ENCODE measurements at regions not wholly inside any gene's neighbourhood (a gene's known extent, or its start where the extent isn't known, plus 50 kb on each side); places are given as distances from the start of the nearest gene placed in this dataset.

DNA sequence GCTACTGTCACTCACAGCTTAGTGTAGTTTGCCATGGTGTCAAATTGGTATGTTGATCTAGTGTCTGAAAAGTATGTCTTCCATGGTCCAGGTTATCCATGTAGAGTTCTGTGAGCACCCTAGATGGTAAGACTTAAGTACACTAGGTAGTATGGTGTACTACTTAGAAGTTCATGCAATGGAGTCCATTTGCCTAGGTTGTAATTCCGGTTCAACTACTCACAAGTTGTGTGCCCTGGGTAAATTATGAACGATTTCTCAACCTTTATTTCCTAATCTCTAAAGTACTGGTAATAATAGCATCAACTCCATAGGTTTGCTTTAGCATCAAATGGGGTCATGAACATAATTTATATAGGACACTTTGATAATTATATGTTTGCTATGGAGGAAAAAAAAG is 666.2 kb upstream of the CELF2 start:
- POLR2A ChIA-PET = no interaction called here
- intact Hi-C loops (cut with micrococcal nuclease) = no loop called here
- TF ChIP-seq, protein P1, sequence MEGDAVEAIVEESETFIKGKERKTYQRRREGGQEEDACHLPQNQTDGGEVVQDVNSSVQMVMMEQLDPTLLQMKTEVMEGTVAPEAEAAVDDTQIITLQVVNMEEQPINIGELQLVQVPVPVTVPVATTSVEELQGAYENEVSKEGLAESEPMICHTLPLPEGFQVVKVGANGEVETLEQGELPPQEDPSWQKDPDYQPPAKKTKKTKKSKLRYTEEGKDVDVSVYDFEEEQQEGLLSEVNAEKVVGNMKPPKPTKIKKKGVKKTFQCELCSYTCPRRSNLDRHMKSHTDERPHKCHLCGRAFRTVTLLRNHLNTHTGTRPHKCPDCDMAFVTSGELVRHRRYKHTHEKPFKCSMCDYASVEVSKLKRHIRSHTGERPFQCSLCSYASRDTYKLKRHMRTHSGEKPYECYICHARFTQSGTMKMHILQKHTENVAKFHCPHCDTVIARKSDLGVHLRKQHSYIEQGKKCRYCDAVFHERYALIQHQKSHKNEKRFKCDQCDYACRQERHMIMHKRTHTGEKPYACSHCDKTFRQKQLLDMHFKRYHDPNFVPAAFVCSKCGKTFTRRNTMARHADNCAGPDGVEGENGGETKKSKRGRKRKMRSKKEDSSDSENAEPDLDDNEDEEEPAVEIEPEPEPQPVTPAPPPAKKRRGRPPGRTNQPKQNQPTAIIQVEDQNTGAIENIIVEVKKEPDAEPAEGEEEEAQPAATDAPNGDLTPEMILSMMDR (IDR thresholded peaks at IDR 0.05) = no peak
- H3K27ac Mint-ChIP-seq = no peak overlapping the region
- CTCF ChIA-PET = no interaction called here
- no peaks in the 10 kb centered on the region for H3K9me3 Mint-ChIP-seq
- H3K4me1 Mint-ChIP-seq (ENCODE audit: low read depth) = no peaks in the 10 kb centered on the region
- H3K4me3 Mint-ChIP-seq = no peak overlapping the region
- no peaks in the 10 kb centered on the region for H3K27me3 Mint-ChIP-seq
- ATAC-seq (no peak), DNase-seq (no peak)
- H3K36me3 Mint-ChIP-seq (ENCODE audit: low read depth) = no peaks in the 10 kb centered on the region

DNA sequence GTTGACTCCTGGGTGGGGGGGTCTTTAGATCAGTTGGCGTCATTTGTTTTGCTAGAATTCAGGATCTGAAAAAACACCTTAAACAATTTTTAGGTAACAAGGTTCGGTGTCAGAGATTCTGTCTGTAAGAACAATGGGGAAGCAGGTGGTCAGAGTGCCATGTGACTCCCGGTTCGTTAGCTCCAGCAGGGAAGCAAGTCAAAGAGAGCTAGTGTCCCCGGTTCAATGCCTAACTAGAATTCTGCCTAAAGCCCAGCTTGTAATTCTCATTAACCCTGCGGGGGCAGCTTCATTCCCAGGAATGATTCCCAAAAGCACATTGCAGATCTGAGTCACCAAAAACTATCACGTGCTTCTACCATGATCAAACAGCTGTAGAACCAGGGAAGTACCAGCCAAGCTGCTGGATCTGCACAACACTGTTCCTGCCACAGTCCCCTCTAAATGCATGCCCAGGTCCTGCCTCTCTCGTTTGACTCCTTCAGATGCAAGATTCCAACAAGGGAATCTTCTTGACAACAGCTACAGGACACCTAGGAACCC is 664.3 kb upstream of the CELF2 start:
- ChIA-PET CTCF (no interaction called here), POLR2A (no interaction called here)
- ATAC-seq (no peak), DNase-seq (no peak)
- TF ChIP-seq, protein P1 (IDR thresholded peaks at IDR 0.05) = no peak
- Mint-ChIP-seq H3K27me3 (no peaks in the 10 kb centered on the region), H3K4me3 (no peak overlapping the region), H3K9me3 (no peaks in the 10 kb centered on the region), H3K4me1 (ENCODE audit: low read depth) (no peaks in the 10 kb centered on the region), H3K27ac (no peak overlapping the region), H3K36me3 (ENCODE audit: low read depth) (no peaks in the 10 kb centered on the region)
- intact Hi-C loops (cut with micrococcal nuclease) = no loop called here

DNA sequence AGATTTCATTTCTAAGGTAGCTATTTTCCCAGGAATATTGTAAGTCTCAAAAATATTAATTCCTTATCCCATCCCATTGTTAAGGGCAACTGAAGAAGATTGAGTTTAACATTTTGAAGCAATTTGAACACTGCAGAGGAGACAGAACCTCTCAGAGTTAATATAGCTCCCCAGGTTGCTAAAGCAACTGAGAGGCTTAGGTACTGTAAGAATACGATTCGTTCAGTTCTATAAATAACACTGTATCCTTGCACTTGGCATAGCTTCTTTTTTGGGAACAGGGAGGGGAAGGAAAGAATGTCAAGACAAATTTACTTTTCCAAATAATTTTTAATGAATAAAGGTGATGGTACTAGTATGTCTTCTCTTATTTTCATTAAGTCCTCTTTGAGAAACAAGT is 658.4 kb upstream of the CELF2 start:
- TF ChIP-seq, protein P1 (IDR thresholded peaks at IDR 0.05) = no peak
- Mint-ChIP-seq H3K4me3 (no peak overlapping the region), H3K4me1 (ENCODE audit: low read depth) (no peaks in the 10 kb centered on the region), H3K36me3 (ENCODE audit: low read depth) (no peaks in the 10 kb centered on the region), H3K27ac (no peak overlapping the region), H3K9me3 (no peaks in the 10 kb centered on the region), H3K27me3 (peaks cover 8% of the 10 kb centered on the region)
- intact Hi-C loops (cut with micrococcal nuclease) = no loop called here
- no peak for ATAC-seq
- ChIA-PET POLR2A (interaction anchor here (0.6 kb wide), 1 partner anchor 32 kb away, joined by 3 read pairs; no protein-coding TSS in a partner anchor), CTCF (no interaction called here)
- DNase-seq = no peak

DNA sequence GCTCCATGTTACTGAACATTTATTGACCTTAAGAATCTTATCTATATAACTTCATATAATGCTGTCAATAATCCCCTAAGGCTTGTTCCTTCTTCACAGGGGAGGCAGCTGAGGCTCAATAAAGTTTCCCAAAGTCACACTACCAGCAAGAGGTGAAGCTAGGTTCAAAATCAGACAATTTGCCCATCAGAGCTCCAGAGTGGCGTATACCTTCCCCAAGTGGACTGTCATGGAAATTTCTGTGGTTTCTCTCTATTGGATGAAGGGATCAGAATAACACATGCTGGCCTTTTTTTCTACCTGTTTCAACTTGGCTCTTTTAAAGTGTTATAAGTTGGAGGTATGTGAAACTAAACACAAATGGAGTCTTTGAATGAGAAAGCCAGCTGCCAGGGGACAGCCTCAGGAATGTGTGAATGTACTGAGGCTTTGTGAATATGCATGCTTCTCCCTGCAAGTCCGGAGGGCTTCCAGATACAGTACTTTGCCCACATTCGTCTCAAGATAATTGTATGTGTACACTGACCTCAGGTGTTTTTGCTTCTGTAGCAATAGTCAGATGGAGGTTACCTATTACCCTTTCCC is 656.3 kb upstream of the CELF2 start:
- intact Hi-C loops (cut with micrococcal nuclease) = no loop called here
- Mint-ChIP-seq H3K36me3 (ENCODE audit: low read depth) (no peaks in the 10 kb centered on the region), H3K27me3 (peaks cover 8% of the 10 kb centered on the region), H3K4me3 (no peak overlapping the region), H3K9me3 (no peaks in the 10 kb centered on the region), H3K27ac (no peak overlapping the region), H3K4me1 (ENCODE audit: low read depth) (no peaks in the 10 kb centered on the region)
- ChIA-PET POLR2A (no interaction called here), CTCF (no interaction called here)
- TF ChIP-seq, protein P1 (IDR thresholded peaks at IDR 0.05) = no peak
- DNase-seq = no peak
- ATAC-seq = no peak

DNA sequence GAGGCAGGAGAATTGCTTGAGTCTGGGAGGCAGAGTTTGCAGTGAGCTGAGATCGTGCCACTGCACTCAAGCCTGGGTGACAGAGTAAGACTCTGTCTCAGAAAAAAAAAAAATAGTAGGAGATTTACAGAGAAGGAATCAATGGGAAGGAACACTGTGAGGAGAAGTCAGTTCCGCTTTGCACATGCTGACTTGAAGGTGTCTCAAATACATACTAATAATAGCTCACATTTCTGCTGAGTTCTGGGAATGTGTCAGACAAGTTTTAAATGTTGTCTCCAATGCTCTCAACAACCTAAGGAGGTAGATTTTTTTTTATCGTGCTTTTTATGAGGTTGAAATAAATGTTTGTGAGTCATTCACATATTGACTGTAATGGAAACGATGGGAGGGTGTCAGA is 654.9 kb upstream of the CELF2 start:
- TF ChIP-seq, protein P1 (IDR thresholded peaks at IDR 0.05) = no peak
- Mint-ChIP-seq H3K36me3 (ENCODE audit: low read depth) (no peaks in the 10 kb centered on the region), H3K9me3 (no peaks in the 10 kb centered on the region), H3K27me3 (peaks cover 8% of the 10 kb centered on the region), H3K27ac (no peak overlapping the region), H3K4me1 (ENCODE audit: low read depth) (no peaks in the 10 kb centered on the region), H3K4me3 (no peak overlapping the region)
- DNase-seq (no peak), ATAC-seq (no peak)
- intact Hi-C loops (cut with micrococcal nuclease) = no loop called here
- ChIA-PET CTCF (no interaction called here), POLR2A (no interaction called here)

Measured in activated CD8-positive, alpha-beta T cell treated with anti-CD3 and anti-CD28 coated beads for 36 hours (primary cell).